Stimulated activated CD8-positive, alpha-beta memory T cell treated with anti-CD3 and anti-CD28 coated beads, Interleukin-12 subunit alpha, Interleukin-12 subunit beta, amount 100 ng/mL, for 24 hours (primary cell): ENCODE measurements at regions not wholly inside any gene's neighbourhood (a gene's known extent, or its start where the extent isn't known, plus 50 kb on each side); places are given as distances from the start of the nearest gene placed in this dataset.
"Not testable (repeated sequence)": the region's sequence is repeated elsewhere in the genome, so short reads cannot be mapped to it uniquely, and the experiment has no call there.

Source experiments
- DNase-seq: peaks from one replicate; pipeline ENCODE4 v3.0.0-alpha.2; 2020; ENCODE audit errors: extremely low read depth

DNA sequence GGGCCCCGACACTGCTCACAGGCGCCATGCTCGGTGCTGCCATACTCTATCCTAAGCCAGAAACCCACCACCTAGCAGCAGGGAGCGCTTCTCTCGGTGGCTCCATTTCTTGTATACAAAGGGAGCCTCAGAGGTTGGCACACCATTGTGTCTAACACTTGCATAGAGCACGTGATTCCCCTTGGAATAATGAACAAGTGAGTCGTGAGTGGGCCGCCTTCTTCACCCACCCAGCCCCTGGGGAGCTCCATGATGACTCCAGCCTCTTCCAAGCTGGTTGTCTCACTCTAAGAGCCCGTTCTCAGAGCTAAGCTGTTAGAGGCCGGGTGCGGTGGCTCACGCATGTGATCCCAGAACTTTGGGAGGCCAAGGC lies 82.3 kb upstream of the ZNF469 start:
- DNase-seq = no peak

DNA sequence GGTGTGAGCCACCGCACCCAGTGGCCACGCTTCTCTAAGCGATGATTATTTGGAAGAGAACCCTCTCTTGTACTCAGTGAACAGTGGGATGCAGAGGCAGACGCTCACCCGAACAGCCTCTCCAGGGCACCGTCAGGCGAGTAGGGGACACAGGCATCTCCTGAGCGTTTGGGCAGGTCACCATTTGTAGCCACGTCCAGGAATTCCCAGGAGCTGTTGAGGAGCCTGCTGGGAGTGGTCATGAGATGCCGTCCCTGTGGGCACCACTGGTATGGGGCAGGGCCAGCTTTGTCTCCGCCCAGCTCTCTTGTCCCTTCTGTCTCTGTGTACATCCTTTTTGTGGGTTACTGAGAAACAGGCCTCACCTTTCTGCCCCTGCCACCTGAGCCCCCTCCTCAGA lies 81.3 kb upstream of the ZNF469 start:
- DNase-seq = no peak

DNA sequence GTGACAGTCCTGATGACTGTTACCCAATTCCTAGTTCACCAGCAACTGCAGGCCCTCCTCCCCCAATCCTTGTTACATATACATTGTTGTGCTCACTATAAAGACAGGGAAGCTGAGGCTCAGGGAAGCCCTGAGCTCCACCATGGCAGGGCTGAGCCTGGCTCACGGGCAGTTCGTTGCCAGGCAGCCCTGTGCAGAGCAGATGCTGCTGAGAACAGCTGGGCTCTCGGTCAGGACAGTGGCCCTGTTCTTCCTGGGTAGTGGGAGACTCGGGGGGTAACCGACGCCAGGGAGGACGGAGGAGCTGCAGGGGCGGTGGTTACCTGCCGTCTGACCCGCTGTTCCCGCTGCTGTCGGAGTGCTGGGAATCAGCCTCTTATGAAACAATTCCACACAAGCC lies 80.9 kb upstream of the ZNF469 start:
- DNase-seq = no peak

DNA sequence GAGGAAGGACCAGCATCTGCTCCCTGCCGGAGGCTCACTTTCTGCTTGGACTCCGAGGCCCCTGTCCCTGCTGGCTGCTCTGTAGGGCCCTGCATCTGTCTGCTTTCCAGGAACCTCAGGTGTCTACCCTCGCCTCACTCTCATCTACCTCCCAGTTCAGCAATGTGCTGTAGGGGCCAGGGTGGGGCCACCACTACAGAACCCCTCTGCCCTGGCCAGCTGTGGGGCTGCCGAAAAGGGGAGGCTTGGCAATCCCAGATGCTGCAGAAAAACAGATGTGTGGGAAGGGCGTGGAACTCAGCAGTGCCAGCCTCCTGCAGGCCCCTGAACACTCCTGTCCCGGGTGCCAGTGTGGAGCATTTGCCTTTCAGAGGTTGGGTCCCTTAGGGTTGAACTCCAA lies 80.1 kb upstream of the ZNF469 start:
- DNase-seq = no peak

DNA sequence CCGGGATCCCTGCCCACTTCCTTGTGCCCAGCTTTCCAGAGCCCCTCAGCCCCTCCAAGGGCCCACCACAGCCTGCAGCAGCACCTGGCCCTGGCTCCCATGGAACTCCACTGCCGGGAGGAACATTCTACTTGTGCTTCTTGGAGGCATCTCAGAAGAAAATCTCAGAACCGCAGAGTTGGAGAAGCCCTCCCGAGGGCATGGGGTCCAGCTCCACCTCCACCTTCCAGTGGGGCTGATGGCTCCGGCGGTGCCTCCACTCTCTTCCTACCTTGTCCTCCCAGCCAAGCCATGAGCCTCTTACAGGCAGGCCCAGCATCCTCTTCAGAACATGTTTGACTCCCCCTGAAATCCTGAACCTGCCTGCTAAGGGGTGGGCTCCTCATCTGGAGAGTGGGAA lies 79.4 kb upstream of the ZNF469 start:
- DNase-seq = no peak

DNA sequence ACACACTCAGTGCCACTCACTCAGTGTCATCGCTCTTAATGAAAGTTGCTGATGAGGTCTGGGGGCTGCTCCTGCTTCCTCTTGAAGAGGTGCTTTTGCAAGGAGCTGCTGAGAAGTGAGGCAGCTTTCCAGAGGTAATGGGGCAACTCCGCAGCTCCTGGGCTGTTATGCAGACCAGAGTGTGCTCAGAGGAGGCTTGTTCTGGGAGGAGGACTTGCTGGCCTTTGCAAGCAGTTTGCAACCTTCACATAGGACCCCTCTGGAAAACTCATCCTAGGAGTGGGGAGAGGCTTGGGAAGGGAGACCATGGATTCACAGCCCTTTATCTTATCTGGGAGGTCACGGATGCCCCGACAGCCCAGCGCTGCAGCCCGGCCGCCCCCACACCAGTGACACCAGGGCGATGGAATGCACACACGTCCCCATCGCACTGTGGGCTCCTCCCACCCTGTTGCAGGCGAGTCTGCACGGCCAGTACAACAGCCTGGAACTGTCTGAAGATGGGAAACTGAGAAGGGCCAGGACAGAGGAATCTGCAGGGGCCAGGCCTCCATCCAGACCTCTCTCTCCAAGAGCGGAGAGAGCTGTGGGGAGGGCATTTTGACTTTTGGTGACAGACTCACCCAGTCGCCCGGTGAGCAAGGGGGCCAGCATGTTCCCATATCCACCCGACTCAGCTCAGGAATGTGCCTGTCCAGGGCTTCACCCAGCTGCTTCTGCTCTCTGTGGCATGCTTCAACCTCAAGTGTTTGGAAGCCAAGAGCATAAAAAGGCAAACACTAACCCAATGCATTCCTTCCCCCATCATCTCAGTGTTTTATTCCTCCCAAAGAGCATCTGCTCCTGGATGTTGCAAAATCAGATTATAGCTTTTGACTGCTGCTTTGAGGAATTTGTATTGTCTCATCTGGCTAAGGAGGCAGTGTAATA lies 78.6 kb upstream of the ZNF469 start:
- no peak for DNase-seq

DNA sequence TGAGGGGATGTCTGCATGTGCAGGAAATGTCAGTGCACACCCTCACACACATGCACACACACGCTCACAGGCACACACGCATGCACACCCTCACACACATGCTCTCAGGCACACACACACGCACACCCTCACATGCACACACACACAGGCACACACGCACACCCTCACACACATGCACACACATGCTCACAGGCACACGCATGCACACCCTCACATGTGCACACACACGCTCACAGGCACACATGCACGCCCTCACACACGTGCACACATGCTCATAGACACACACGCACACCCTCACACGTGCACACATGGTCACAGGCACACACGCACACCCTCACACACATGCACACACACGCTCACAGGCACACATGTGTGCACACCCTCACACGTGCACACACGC lies 77.6 kb upstream of the ZNF469 start:
- DNase-seq = no peak

DNA sequence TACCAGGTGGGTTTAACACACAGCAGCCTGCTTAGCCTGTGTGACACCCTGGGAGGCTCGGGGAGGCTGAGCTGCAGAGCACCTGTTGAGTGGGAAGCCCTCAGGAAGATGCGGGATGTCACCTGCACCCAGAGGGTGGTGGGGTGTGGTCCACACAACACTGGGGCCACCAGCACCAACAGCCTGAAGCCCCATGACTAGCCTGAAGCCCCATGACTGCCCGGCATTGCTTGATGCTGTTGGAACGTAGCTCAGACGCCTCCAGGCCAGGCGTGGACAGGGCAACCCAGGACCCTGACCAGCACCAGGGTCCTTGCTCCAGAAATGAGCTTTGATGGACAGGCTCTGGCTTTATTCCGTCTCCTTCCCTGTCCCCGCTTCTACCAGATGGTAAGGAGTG lies 76.3 kb upstream of the ZNF469 start:
- no peak for DNase-seq

DNA sequence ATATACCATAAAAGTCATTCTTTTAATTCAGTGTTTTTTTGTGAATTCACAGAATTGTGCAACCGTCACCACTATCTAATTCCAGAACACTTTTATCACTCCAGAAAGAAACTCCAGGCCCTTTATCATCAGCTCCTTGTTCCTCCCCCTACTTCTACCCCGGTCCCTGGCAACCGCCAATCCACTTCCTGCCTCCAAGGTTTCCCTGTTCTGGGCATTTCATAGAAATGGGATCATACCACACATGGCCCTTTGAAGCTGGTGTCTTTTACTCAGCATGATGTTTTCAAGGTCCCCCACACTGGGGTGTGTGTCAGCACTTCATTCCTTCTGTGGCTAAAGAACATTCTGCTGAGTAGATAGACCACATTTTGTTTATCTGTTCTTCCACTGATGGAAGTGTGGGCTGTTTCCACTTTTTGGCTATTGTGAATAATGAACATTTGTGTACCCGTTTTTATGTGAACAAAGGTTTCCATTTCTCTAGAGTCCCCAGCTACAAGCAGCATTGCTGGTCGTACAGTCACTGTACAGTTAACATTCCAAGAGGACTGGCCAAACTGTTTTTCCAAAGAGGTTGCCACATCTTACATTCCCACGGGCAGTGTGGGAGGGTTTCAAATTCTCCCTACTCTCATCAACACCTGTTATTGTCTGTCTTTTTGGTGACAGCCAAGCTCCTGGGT lies 75.8 kb upstream of the ZNF469 start:
- no peak for DNase-seq

DNA sequence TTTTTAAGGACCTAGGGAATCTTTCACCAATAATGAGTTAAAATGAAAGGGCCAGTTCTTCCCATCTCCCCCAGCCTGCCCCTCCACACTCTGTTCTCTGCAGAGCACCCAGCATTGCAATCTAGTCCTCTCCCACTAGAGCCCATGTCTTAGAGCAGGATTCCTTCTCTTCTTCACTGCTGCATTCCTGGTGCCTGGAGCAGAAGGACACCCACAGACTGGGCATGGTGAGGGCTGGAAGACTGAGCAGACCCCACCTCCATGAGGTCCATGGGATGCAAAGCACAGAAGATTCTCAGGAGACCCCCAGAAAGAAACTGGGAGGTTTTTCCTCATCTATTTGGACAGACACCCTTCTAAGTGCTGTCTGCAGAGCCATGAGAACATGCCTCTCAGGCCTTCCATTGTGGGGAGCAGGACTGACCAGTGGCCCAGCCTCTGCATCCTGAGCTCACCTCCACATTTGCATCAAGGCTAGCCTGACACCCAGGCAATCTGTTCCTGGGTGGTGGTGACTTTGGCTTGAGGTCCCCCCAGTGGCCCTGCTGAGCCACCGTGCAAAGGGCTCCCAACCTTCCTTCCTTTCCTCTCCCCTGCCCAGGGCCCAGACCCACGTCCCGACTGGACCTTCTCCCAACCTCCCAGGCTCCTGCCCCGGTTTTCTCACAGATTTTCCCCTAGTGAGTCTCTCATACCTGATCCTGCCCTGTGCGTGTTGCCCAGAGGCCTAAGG lies 74.2 kb upstream of the ZNF469 start:
- no peak for DNase-seq

DNA sequence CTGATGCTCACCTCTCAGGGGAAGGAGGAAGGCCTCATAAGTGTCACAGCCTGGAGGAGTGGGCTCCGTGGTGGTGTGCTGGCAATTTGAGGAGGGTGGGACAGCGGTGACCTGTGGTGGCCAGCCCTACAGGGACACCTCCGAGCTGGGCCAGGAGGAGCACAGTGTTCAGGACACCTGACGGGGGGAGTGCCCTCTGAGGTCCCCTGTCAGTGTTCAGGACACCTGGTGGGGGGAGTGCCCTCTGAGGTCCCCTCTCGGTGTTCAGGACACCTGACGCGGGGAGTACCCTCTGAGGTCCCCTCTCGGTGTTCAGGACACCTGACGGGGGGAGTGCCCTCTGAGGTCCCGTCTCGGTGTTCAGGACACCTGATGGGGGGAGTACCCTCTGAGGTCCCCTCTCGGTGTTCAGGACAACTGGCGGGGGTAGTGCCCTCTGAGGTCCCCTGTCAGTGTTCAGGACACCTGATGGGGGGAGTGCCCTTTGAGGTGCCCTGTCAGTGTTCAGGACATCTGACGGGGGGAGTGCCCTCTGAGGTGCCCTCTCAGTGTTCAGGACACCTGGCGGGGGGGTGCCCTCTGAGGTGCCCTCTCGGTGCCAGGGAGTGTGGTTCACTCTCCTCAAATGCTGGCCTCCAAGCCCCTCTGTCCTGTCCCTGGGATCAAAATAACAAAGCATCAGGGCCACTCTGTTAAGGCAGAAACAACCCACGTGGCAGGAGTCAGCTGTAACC lies 73.4 kb upstream of the ZNF469 start:
- no peak for DNase-seq

DNA sequence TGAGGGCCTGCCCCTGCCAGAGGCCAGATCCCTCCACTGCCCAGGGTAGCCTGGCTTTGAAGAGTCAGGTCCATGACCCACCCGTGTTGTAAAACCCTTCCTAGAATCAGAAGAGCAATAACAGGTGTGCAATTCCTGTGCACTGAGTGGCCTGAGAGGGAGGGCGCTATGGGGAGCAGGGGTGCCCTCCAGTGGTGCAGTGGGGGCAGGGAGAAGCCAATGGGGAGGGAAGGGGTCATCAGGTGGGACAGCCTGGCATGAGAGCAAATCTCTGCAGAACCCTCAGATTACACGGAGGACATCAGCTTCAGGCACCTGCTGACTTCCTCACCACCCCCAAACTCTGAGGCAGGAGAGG lies 72.9 kb upstream of the ZNF469 start:
- no peak for DNase-seq

DNA sequence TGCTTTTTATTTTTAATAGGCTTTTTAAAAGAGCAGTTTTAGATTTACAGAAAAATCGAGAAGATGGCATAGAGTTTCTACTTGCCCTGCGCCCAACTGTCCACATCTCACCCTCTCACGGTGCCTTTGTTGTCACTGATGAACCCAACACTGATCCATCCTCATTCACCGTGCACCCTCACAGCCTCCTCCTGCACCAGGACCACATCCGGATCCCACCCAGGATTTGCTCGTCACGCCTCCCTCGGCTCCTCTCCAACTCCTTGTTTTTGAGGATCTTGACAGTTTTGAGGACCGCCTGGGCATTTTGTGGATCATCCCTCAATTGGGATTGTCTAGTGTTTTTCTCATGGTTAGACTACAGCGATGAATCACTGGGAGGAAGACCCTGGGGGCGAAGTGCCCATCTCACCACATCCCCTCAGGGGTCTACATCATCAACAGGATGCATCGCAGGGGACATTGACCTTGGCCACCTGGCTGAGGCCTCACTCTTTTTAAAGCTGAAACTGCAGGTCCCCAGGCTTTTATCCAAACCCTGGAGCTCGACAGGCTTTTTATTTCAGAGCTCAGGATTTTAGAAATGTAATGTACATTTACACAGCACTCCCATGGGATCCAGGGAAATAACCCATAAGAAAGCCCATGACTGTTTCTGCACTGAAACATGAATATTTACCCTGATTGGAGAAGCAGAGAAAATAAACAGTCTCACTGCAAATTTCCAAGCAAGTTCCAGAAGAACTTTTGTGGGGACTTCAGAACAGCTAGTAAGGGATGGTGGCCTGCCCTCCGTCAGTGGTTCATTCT lies 71.8 kb upstream of the ZNF469 start:
- no peak for DNase-seq

DNA sequence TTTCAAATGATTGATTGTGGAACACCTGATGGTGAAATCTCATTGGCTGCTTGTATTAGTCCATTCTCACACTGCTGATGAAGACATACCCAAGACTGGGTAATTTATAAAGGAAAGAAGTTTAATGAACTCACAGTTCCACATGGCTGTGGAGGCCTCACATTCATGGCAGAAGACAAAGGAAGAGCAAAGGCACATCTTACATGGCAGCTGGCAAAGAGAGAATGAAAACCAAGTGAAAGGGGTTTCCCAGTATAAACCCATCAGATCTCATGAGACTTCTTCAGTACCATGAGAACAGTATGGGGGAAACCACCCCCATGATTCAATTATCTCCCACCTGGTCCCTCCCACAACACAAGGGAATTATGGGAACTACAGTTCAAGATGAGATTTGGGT lies 70.9 kb upstream of the ZNF469 start:
- DNase-seq = not testable (repeated sequence)

DNA sequence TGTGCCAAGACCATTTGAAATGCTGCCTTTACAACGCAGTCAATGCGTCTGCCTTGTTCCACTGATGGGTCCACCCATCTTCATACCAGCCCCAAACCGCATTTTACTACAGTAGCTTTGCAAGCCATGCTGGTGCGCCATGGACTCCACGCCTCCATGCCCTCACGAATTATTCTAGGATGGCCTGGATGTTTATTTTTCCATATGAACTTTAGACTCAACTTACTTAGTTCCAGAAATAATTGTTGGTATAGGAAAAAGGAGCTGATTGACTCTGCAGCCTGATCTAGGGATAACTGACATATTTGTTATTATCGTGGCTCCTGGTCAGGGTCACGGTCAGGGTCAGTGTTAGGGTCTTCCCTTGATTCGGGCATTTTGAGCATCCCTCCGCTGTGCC lies 70.0 kb upstream of the ZNF469 start:
- no peak for DNase-seq

DNA sequence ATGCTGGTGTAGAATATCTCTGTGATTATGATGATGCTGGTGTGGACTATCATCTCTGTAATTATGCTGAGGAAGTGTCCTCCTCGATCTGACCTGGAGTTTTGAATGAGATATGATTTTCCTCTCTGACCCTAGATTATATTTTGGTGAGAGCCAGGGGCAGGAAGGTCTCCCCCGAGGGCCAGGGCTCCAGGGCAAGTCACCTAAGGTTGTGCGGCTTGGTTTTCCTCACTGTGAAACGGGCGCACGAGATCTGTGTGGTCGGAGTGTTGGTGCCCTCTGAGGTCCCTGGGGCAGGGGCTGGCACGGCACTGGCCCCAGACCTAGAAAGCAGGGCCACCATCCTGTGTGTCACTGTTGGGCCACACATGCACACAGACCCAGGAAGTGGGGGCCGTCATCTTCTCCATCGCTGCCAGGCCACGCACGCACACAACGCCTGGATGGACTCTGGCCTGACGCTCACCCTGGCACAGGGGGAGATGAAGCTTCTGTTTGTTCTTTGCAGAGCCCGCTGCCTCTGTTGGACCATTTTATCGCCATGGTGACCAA lies 67.7 kb upstream of the ZNF469 start:
- DNase-seq = no peak

DNA sequence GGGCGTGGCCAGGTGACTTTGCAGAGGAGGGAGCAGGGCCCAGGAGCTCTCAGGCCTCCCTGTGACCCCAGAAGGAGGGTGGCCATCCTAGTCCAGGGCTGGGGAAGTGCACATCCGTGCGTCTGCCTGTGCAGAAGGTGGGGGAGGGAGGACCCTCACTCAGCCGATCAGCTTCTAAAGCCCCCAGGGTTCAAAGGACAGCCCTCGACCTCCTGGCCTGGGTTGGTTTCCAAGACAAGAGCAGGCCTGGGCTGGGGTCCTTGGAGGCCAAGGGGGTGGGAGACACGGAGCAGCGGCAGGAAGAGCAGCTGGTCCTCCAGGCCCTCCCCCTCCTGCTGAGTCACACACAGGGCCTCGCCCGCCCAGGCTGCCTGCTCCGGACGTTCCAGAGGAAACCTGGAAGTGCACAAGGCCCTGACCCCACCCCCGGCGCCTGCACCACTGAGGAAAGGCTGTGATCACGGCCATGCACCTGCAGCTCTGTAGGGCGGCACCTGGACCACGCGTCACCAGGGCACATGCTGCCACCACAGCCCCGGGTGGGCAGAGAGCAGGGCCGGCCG lies 67.1 kb upstream of the ZNF469 start:
- no peak for DNase-seq

DNA sequence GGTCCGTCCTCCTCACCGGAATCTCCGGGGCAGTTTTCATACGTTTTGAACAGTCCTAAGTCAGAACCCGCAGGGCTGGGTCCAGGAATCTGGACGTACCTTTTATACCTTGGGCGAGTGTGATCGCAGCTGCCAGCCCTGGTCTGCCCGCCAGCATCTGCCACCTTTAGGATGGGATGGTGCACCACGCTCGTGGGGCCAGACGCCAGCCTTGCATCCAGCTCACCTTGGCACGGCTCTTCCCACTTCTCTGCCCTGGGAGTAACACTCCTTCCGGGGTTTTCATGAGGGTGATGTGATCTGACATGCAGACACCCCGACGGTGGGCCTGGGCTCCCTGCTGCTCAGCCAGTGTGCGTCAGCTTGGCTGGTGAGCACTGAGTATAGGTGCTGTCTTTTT lies 66.6 kb upstream of the ZNF469 start:
- no peak for DNase-seq

DNA sequence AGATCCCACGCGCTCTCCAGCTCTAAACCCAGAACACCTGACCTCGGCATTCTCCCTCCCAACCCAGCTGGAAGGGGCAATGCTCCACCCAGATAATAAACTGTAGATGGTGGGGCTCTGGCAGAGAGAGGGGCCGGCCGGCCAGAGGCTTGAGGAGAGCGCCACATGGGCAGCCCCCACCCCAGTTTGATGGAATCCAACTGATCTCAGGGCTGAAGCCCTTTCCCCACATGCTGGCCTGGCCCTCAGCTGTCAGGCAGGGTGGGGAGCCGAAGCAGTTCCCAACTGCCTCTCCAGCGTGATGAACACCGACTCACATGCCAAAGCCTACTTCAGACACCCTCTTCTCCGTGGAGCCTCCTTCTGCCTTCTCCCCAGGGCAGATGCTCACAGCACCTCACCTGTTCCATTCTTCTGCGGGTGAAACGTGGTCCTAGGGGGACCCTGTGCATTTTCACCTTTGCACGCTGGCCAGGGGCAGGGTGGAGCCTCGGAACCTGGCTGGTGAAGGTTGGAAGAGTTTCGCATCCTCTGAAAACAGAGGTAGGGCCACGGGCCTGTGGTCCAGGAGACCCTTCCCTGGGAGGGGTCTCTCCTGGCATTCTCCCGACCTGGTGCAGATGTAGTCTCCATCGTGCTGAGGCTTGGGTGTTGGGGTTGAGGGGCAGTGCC lies 65.7 kb upstream of the ZNF469 start:
- DNase-seq = no peak

DNA sequence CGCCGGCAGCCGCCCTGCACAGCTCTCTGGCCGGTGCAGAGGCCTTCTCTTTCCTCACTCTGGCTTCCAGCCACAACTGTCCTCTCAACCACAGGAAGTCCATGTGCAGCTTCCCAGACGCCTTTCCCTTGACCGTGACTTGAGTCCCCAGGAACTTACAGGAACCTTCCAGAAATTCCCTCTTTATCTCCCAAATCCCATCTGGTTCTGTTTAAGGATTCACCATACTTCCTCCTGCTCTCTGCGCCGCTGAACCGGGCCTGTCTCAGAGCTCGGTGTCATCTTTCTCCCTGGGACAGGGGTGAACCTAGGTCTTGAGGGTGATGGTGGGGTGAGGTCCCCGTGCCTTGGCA lies 65.2 kb upstream of the ZNF469 start:
- DNase-seq = no peak
